Stimulated activated CD4-positive, alpha-beta T cell treated with anti-CD3 and anti-CD28 coated beads, Interleukin-4, amount 100 ng/mL, for 4 hours (primary cell): ENCODE measurements at regions not wholly inside any gene's neighbourhood (a gene's known extent, or its start where the extent isn't known, plus 50 kb on each side); places are given as distances from the start of the nearest gene placed in this dataset.
"Not testable (repeated sequence)": the region's sequence is repeated elsewhere in the genome, so short reads cannot be mapped to it uniquely, and the experiment has no call there.

ENCODE experiments used
- DNase-seq, 2 experiments: peaks; one replicate each; pipeline ENCODE4 v3.0.0-alpha.2; 2020

GRCh38 chr6:6749702-6750491 lies 161.4 kb downstream of the LY86 start:
- DNase-seq = peak; percentile 20 to 40

GRCh38 chr6:6750594-6751265 lies 162.2 kb downstream of the LY86 start:
- DNase-seq = no peak

GRCh38 chr6:6751266-6751596 lies 162.7 kb downstream of the LY86 start:
- DNase-seq = no peak

GRCh38 chr6:6751619-6752023 lies 163.1 kb downstream of the LY86 start:
- DNase-seq = peak; percentile 15 to 34

- no peak for DNase-seq
Observed at GRCh38 chr6:6752129-6752528, 163.6 kb downstream of the LY86 start.

- no peak for DNase-seq
Observed at GRCh38 chr6:6753301-6753700, 164.8 kb downstream of the LY86 start.

GRCh38 chr6:6756526-6756925 lies 168.0 kb downstream of the LY86 start:
- DNase-seq = no peak

GRCh38 chr6:6758546-6758914 lies 170.0 kb downstream of the LY86 start:
- DNase-seq = no peak

GRCh38 chr6:6758915-6759654 lies 170.6 kb downstream of the LY86 start:
- DNase-seq = peak in 1 of 2 experiments; percentile 12

GRCh38 chr6:6760002-6760401 lies 171.5 kb downstream of the LY86 start:
- DNase-seq = no peak

- not testable (repeated sequence) for DNase-seq
Observed at GRCh38 chr6:6762566-6762965, 174.0 kb downstream of the LY86 start.

GRCh38 chr6:6764764-6765434 lies 176.4 kb downstream of the LY86 start:
- no peak for DNase-seq

GRCh38 chr6:6766230-6766905 lies 177.8 kb downstream of the LY86 start:
- no peak for DNase-seq

GRCh38 chr6:6769466-6769865 lies 180.9 kb downstream of the LY86 start:
- DNase-seq = no peak

GRCh38 chr6:6771224-6771945 lies 182.9 kb downstream of the LY86 start:
- DNase-seq = no peak

- no peak for DNase-seq
Observed at GRCh38 chr6:6771964-6772363, 183.4 kb downstream of the LY86 start.

GRCh38 chr6:6772751-6773150 lies 184.2 kb downstream of the LY86 start:
- DNase-seq = no peak

- no peak for DNase-seq
Observed at GRCh38 chr6:6775074-6775473, 186.6 kb downstream of the LY86 start.

GRCh38 chr6:6780231-6780630 lies 191.7 kb downstream of the LY86 start:
- DNase-seq = no peak

- no peak for DNase-seq
Observed at GRCh38 chr6:6781172-6781872, 192.8 kb downstream of the LY86 start.

- no peak for DNase-seq
Observed at GRCh38 chr6:6781873-6782227, 193.3 kb downstream of the LY86 start.

GRCh38 chr6:6783721-6784120 lies 195.2 kb downstream of the LY86 start:
- DNase-seq = no peak
